ENCODE measurements at regions not wholly inside any gene's neighbourhood (a gene's known extent, or its start where the extent isn't known, plus 50 kb on each side); places are given as distances from the start of the nearest gene placed in this dataset.

GRCh38 chr16:60261425-60261824, 1527.3 kb upstream of the GOT2 start:
- no peak for TF ChIP-seq CTCF (conservative IDR thresholded peaks at IDR 0.05)
- TF ChIP-seq ZFX (IDR thresholded peaks at IDR 0.05) = no peak
